ENCODE measurements at regions not wholly inside any gene's neighbourhood (a gene's known extent, or its start where the extent isn't known, plus 50 kb on each side); places are given as distances from the start of the nearest gene placed in this dataset.

DNA sequence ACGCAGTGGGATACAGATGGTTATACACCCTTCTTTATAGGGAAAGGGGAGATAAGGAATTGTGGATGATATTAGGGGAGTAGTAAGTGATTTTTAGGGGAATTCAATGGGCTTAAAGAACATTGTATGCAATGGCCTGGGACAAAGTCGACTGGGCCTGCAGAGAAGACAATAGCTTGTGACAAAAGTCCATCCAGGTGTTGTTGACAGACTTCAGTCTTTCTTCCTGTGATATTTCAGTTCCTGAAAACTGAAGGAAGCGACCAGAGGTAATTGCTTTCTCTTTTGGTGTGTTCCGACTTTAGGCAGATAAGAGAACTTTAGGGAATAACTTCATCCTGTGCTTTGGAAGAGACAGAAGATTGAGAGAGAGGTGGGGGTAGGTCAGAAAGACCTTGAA is 83.1 kb upstream of the NEUROD1 start:
- DNase-seq = no peak
- ATAC-seq = peak; percentile 63
- intact Hi-C loops (cut with DNase I, micrococcal nuclease) = no loop called here

DNA sequence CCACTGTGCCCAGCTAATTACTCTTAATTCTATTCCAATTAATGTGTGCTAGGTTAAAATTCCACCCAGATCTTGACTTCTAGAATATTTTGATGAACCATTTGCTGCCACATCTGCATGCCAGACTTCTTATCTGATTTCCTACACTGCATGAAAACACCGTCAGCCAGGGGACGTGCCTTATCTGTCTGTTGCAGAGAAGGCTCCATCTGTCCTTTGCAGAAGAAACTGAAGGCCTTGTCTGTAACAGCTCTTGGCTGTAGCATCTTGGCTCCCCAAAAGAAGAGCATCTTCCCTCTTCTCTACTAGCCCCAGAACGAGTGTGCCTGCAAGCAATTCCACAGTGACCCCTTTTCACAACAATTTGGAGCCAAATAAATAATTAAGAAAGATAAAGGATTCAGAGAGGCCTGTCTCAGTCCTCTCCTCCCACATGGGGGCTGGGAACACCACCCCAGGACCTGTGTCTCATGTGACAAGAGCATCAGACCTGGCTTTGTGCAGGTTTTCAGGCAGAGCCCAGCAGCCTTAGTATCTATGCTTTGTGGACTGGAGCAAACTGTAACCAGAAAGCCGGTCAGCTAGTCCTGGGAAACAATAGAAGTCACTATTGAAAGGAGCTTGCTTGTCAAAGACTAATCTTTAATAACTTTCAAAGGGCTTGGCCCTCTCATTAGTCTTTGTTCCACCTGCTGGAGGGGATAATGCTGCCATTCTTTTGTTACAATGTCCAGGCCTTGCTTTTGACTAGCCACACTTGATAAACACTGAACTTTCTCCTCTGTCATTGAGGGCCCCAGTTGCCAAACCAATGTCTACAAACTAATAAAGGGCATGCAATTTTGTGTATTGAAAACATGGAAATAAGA is 84.0 kb upstream of the NEUROD1 start:
- no peak for DNase-seq
- intact Hi-C loops (cut with DNase I, micrococcal nuclease) = no loop called here
- ATAC-seq = no peak

DNA sequence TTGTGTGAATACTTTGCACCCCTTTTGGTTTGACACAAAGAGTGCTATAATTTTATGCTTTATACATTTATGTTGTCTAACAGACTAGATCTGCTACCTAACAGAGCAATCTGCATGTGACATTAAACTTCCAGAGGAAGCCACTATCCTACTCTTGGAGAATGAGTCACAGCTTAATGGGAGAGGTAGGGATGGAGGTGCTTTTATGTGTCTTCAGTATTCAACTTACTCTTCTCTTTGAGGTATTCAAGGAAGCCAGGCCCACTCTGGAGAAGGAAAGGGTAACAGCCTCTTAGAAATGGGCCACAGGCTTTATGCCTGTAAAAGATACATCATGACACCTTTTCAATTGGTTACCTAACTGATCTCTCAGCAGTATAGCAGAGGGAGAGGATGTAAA is 85.8 kb upstream of the NEUROD1 start:
- ATAC-seq = no peak
- intact Hi-C loops (cut with DNase I, micrococcal nuclease) = no loop called here
- DNase-seq = no peak

DNA sequence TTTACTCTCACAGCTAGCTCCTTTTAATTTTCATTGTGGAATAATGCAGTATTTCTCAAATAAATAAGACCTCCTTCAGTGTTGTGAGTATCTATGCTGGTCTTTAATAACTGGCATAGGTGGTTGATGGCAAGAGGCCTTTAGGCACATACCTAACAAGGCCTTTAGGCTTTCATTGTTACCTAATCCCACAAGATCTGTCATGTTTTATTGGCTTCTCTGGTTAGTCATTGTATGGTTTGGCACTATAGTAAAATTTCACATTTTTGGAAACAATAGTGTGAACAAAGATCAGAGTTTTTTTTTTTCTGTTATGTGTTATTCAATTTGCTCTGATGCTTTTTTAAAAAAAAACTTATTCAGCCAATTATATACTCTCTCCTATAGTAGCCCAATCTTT is 89.8 kb upstream of the NEUROD1 start:
- intact Hi-C loops (cut with DNase I, micrococcal nuclease) = no loop called here
- DNase-seq = no peak
- no peak for ATAC-seq

GRCh38 chr2:181771356-181771755 is 91.0 kb upstream of the NEUROD1 start:
- intact Hi-C loops (cut with DNase I, micrococcal nuclease) = no loop called here
- ATAC-seq = no peak
- no peak for DNase-seq

- ATAC-seq = no peak
- intact Hi-C loops (cut with DNase I, micrococcal nuclease) = no loop called here
- DNase-seq = no peak
Observed at GRCh38 chr2:181772334-181772733, 92.0 kb upstream of the NEUROD1 start.

DNA sequence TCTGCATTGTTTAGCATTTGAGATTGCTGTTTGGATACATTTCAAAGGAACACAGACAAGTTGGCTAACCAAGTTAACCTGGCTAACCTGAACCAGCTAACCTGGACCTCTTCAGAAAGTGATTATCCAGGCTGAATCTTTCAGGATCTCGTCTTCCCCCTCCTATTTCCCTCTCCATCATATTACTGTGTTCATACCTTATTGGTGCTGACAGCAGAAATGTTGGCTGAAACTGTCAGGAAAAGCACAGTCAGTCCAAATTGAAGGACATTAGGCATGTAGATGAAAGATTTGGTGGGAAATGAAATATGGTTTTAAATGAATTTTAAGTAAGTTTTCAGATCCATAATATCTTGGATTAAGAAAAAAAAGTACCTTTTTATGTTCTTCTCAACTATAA is 92.5 kb upstream of the NEUROD1 start:
- DNase-seq (no peak), ATAC-seq (no peak)
- intact Hi-C loops (cut with DNase I, micrococcal nuclease) = no loop called here

GRCh38 chr2:181774685-181775084 is 94.4 kb upstream of the NEUROD1 start:
- no peak for DNase-seq
- no peak for ATAC-seq
- intact Hi-C loops (cut with DNase I, micrococcal nuclease) = no loop called here

GRCh38 chr2:181776336-181776735 is 96.0 kb upstream of the NEUROD1 start:
- ATAC-seq = no peak
- DNase-seq = no peak
- intact Hi-C loops (cut with DNase I, micrococcal nuclease) = no loop called here

DNA sequence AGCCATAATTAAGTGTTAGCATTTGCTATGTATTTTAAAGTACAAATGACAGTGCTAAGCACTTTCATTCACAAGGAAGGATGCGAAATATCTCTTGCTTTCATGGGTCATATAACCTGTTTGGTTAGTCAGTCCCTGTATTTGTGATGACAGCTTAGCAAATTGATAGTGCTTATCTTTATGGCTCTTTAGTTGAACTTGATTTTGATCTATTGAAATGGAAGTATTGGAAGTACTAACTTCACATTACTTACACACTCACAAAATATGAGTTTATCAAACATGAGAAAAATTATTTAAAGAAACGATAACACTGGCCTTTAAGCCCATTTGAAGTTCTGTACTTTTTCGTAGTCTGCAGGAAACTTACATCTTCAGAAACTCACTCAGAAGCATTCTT is 97.4 kb upstream of the NEUROD1 start:
- intact Hi-C loops (cut with DNase I, micrococcal nuclease) = no loop called here

DNA sequence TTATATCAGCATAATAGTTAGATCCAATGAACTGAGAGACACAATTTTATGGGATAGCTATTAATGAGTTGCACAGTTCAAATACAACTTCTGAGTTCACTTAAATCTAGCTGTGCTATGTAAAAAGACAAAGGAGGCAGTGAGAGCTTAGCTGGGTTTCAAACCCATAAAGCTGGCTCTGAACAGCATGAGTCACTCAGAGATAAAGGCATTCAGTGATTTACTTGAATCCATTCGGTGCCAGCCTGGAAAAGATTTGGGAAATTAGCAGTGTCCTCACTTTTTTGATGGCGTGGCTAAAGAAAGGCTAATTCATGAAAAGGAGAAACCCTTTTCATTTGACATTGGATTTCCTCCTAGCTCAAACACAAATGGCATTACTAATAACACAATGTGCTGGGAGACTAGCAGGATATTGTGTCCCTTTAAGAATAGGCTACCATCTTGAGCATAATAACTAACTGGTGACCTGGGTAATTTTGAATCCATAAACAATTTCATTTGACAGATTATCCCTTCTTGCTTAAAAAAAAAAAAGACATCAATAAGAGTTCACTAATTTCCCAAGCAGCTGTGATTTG is 98.4 kb upstream of the NEUROD1 start:
- ATAC-seq = no peak
- DNase-seq = no peak
- intact Hi-C loops (cut with DNase I, micrococcal nuclease) = no loop called here

More for the DNA sequence above, 97.4 kb upstream of the NEUROD1 start:
- DNase-seq = no peak
- peak; percentile 45 for ATAC-seq

GRCh38 chr2:181779288-181780021 is 99.1 kb upstream of the NEUROD1 start:
- no peak for DNase-seq

GRCh38 chr2:181780047-181780651 is 99.8 kb upstream of the NEUROD1 start:
- intact Hi-C loops (cut with DNase I, micrococcal nuclease) = no loop called here
- DNase-seq (peak in 1 of 2 donors; percentile 18), ATAC-seq (peak; percentile 20)

More at GRCh38 chr2:181779288-181780021, 99.1 kb upstream of the NEUROD1 start:
- intact Hi-C loops (cut with DNase I, micrococcal nuclease) = no loop called here
- ATAC-seq = no peak

DNA sequence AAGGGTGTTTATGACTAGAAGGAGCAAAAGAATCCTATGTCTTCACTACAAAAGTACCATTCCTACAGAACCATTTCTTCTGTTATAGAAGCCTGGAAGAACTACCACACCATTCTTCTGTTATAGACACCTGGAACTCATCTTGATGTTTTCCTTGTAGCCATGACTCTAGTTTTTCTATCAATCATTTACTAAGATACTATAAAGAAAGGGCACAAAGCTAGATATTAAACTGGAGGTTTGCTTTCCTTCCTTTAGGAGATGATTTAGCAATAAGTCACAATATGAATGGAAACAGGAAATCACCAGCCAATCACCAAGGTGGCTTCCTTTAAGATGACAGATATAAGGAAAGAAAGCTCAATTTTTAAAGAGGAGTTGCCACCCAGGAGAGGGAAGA is 100.3 kb upstream of the NEUROD1 start:
- intact Hi-C loops (cut with DNase I, micrococcal nuclease) = no loop called here
- peak; percentile 81 for ATAC-seq
- DNase-seq = no peak

- peak; percentile 43 to 63 for DNase-seq
- intact Hi-C loops (cut with DNase I, micrococcal nuclease) = no loop called here
- ATAC-seq = peak; percentile 65
Observed at GRCh38 chr2:181781078-181781786, 100.9 kb upstream of the NEUROD1 start.

DNA sequence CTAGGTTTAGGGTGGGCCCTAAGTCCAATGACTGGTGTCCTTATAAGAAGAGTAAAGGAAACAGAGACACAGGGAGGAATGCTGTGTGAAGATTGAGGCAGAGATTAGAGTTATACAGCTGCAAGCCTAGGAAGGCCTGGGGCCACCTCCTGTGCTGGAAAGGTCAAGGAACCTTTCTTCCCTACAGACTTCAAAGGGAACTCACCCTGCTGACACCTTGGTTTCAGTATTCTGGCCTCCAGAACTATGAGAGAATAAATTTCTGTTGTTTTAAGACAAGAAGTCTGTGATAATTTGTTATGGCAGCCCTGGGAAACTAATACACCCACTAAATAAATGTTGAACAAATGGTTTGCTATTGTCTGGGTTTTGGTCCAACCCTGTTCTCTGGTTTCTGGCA is 102.3 kb upstream of the NEUROD1 start:
- no peak for ATAC-seq
- no peak for DNase-seq
- intact Hi-C loops (cut with DNase I, micrococcal nuclease) = no loop called here

GRCh38 chr2:181784556-181784955 is 104.2 kb upstream of the NEUROD1 start:
- intact Hi-C loops (cut with DNase I, micrococcal nuclease) = no loop called here
- ATAC-seq = peak; percentile 25

GRCh38 chr2:181785691-181786344 is 105.5 kb upstream of the NEUROD1 start:
- peak; percentile 18 for ATAC-seq
- intact Hi-C loops (cut with DNase I, micrococcal nuclease) = no loop called here
- no peak for DNase-seq

More at GRCh38 chr2:181784556-181784955, 104.2 kb upstream of the NEUROD1 start:
- no peak for DNase-seq
